ENCODE measurements at regions not wholly inside any gene's neighbourhood (a gene's known extent, or its start where the extent isn't known, plus 50 kb on each side); places are given as distances from the start of the nearest gene placed in this dataset.

DNA sequence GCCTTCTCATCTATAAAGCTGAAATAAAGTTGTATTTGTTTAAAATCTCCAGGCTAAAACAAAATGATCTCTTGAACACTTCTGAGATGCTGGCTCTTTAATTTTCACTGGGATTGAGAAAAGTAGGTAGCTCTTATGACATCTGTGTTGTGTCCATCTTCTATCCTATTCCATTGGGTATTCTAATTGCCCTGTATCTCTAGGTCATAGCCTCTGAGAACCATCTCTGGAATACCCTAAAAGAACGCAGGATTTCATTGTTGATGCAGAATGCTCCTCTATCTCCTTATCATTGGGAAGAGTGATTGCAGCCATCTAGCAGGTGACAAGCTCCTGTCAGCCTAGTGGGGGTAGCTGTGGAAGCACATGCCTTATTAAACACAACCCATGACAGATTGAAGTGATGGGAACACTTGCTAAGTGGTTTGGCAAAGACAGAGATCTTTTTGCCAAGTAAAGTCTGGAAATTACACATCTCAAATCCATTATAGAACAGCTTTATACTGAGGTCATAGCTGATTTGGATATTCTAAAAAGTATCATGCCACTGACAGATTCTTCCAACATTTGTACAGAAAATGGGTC lies 178.2 kb downstream of the TDRD15 start:
- POLR2A ChIA-PET = no interaction called here
- DNase-seq (ENCODE audit: extremely low spot score) = no peak
- TF ChIP-seq LEF1 (IDR thresholded peaks at IDR 0.05; ENCODE audit: borderline replicate concordance) = no peak
- no peak for TF ChIP-seq NFRKB (IDR thresholded peaks at IDR 0.05)
- TF ChIP-seq FOXM1 (IDR thresholded peaks at IDR 0.05; ENCODE audit: borderline replicate concordance) = no peak
- no peak for TF ChIP-seq CTBP1 (IDR thresholded peaks at IDR 0.05; ENCODE audit: borderline replicate concordance)
- no peak for TF ChIP-seq SP1 (IDR thresholded peaks at IDR 0.05)
- no peak for TF ChIP-seq L3MBTL2 (conservative IDR thresholded peaks at IDR 0.05)
- TF ChIP-seq, protein P1, sequence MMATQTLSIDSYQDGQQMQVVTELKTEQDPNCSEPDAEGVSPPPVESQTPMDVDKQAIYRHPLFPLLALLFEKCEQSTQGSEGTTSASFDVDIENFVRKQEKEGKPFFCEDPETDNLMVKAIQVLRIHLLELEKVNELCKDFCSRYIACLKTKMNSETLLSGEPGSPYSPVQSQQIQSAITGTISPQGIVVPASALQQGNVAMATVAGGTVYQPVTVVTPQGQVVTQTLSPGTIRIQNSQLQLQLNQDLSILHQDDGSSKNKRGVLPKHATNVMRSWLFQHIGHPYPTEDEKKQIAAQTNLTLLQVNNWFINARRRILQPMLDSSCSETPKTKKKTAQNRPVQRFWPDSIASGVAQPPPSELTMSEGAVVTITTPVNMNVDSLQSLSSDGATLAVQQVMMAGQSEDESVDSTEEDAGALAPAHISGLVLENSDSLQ (IDR thresholded peaks at IDR 0.05) = no peak
- no peak for TF ChIP-seq HDGF (IDR thresholded peaks at IDR 0.05; ENCODE audit: borderline replicate concordance)
- CTCF ChIA-PET = no interaction called here

DNA sequence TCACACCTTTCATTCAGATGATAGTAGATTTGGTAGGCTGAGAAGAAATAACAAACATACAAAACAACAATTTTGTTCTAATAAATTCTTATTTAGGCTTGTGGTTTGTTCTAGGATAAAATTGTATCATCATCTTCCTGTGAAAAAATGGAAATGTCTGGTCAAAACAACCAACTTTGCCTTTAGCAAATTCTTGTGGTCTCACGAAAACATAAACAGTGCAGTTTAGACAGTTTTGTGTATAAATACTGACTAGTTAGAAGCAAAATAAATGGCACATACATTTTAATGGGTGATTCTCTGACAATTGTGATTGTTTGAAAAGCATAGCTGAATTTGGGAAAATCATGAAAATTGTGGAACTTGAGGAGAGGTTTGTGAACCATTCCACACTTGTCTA lies 180.1 kb downstream of the TDRD15 start:
- no peak for TF ChIP-seq FOXA1 (IDR thresholded peaks at IDR 0.05)
- TF ChIP-seq ELF4 (IDR thresholded peaks at IDR 0.05) = no peak
- TF ChIP-seq ARNT (IDR thresholded peaks at IDR 0.05) = no peak
- TF ChIP-seq SUZ12 (IDR thresholded peaks at IDR 0.05) = no peak
- TF ChIP-seq, protein P1 (IDR thresholded peaks at IDR 0.05) = no peak
- TF ChIP-seq FOXK2 (IDR thresholded peaks at IDR 0.05) = no peak
- CTCF ChIA-PET = interaction anchor here (0.6 kb wide), 1 partner anchor 1499 kb away, joined by 3 read pairs; no protein-coding TSS in a partner anchor

DNA sequence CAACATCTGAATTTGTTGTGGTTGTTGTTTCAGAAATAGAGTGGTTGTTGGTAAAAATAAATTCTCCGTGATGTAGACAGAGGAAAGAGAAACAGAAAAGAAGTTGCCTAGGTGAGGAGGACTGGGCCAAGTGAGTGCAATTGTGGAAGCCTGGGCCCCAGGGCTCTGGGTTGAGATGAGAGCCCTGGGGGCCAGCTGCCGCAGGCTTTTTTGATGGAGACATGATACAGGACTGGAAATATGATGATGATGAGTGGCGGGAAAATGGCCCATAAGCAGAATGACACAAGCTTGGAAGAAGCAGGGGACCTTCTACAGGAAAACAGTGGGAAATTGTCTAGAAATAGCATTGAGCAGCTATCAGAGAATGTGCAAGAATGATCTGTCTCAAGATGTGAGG lies 181.8 kb downstream of the TDRD15 start:
- CTCF ChIA-PET = interaction anchor here (0.6 kb wide), 1 partner anchor 30 kb away, joined by 4 read pairs; no protein-coding TSS in a partner anchor
- POLR2A ChIA-PET = no interaction called here
- TF ChIP-seq TARDBP (IDR thresholded peaks at IDR 0.05) (no peak), SP1 (IDR thresholded peaks at IDR 0.05) (no peak), CTBP1 (IDR thresholded peaks at IDR 0.05; ENCODE audit: borderline replicate concordance) (no peak), SUZ12 (IDR thresholded peaks at IDR 0.05) (no peak), FOXA1 (IDR thresholded peaks at IDR 0.05) (no peak), BHLHE40 (IDR thresholded peaks at IDR 0.05; ENCODE audit: borderline replicate concordance) (no peak), LEF1 (IDR thresholded peaks at IDR 0.05; ENCODE audit: borderline replicate concordance) (no peak), ZNF384 (IDR thresholded peaks at IDR 0.05) (no peak), FOXM1 (IDR thresholded peaks at IDR 0.05; ENCODE audit: borderline replicate concordance) (no peak)
- DNase-seq (ENCODE audit: extremely low spot score) = no peak

More for the DNA sequence above, 180.1 kb downstream of the TDRD15 start:
- POLR2A ChIA-PET = no interaction called here
- DNase-seq (ENCODE audit: extremely low spot score) = no peak

DNA sequence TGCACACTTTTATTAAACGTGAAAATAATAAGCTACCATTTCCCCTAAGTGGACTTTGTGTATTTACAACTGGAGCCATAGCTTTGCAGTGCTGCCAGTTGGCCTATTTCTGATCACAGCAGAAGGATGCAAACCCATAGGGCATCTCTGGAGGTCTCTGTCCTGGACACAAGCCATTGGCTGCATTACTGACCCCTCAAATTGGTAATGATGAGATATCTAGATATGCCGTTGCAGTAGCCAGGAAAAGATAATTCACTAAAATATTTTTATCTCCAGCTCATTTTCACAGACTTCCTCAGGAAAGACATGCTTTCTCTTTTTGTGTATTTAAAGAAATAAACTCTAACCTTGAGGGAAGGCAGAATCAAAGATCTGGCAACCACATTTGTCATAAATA lies 182.5 kb downstream of the TDRD15 start:
- no peak for TF ChIP-seq HDGF (IDR thresholded peaks at IDR 0.05; ENCODE audit: borderline replicate concordance)
- no peak for TF ChIP-seq ELF4 (IDR thresholded peaks at IDR 0.05)
- no peak for TF ChIP-seq FOXA1 (IDR thresholded peaks at IDR 0.05)
- no peak for TF ChIP-seq NFRKB (IDR thresholded peaks at IDR 0.05)
- TF ChIP-seq, protein P1 (IDR thresholded peaks at IDR 0.05) = no peak
- TF ChIP-seq LEF1 (IDR thresholded peaks at IDR 0.05; ENCODE audit: borderline replicate concordance) = no peak
- TF ChIP-seq ZNF384 (IDR thresholded peaks at IDR 0.05) = no peak
- TF ChIP-seq CTBP1 (IDR thresholded peaks at IDR 0.05; ENCODE audit: borderline replicate concordance) = no peak
- TF ChIP-seq FOXM1 (IDR thresholded peaks at IDR 0.05; ENCODE audit: borderline replicate concordance) = no peak
- TF ChIP-seq L3MBTL2 (conservative IDR thresholded peaks at IDR 0.05) = no peak
- no peak for TF ChIP-seq FOXK2 (IDR thresholded peaks at IDR 0.05)
- TF ChIP-seq SP1 (IDR thresholded peaks at IDR 0.05) = no peak
- no peak for TF ChIP-seq BHLHE40 (IDR thresholded peaks at IDR 0.05; ENCODE audit: borderline replicate concordance)
- no peak for TF ChIP-seq SUZ12 (IDR thresholded peaks at IDR 0.05)
- TF ChIP-seq TARDBP (IDR thresholded peaks at IDR 0.05) = no peak
- TF ChIP-seq ARNT (IDR thresholded peaks at IDR 0.05) = no peak
- POLR2A ChIA-PET = no interaction called here
- CTCF ChIA-PET = interaction anchor here (0.6 kb wide), 1 partner anchor 30 kb away, joined by 4 read pairs; no protein-coding TSS in a partner anchor
- DNase-seq (ENCODE audit: extremely low spot score) = no peak

DNA sequence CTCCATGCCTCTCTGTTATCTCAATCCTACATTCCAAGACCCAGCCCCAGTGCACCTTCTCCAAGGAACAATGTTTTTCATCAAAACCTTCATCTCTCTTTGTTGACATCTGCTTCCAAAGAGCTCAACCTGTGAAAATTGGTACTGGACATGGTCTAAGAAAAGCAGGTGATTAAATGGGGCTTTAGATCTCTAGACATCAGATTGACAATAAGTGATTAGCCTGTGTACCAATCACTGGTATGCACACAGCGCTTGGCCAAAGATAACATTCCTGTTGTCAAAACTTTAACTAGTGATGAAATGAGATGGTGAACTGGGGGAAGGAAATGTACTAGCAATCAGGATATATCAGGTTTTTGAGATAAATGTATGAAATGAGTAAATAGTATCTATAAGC lies 183.3 kb downstream of the TDRD15 start:
- CTCF ChIA-PET = no interaction called here
- no peak for DNase-seq (ENCODE audit: extremely low spot score)
- POLR2A ChIA-PET = no interaction called here
- TF ChIP-seq L3MBTL2 (conservative IDR thresholded peaks at IDR 0.05) = no peak
- TF ChIP-seq LEF1 (IDR thresholded peaks at IDR 0.05; ENCODE audit: borderline replicate concordance) = no peak
- TF ChIP-seq ELF4 (IDR thresholded peaks at IDR 0.05) = no peak
- TF ChIP-seq NFRKB (IDR thresholded peaks at IDR 0.05) = no peak
- TF ChIP-seq, protein P1 (IDR thresholded peaks at IDR 0.05) = no peak
- TF ChIP-seq FOXK2 (IDR thresholded peaks at IDR 0.05) = no peak
- no peak for TF ChIP-seq BHLHE40 (IDR thresholded peaks at IDR 0.05; ENCODE audit: borderline replicate concordance)
- TF ChIP-seq TARDBP (IDR thresholded peaks at IDR 0.05) = no peak
- no peak for TF ChIP-seq SP1 (IDR thresholded peaks at IDR 0.05)
- TF ChIP-seq HDGF (IDR thresholded peaks at IDR 0.05; ENCODE audit: borderline replicate concordance) = no peak
- no peak for TF ChIP-seq ZNF384 (IDR thresholded peaks at IDR 0.05)
- TF ChIP-seq FOXA1 (IDR thresholded peaks at IDR 0.05) = no peak
- no peak for TF ChIP-seq CTBP1 (IDR thresholded peaks at IDR 0.05; ENCODE audit: borderline replicate concordance)
- no peak for TF ChIP-seq ARNT (IDR thresholded peaks at IDR 0.05)
- TF ChIP-seq SUZ12 (IDR thresholded peaks at IDR 0.05) = no peak
- TF ChIP-seq FOXM1 (IDR thresholded peaks at IDR 0.05; ENCODE audit: borderline replicate concordance) = no peak

DNA sequence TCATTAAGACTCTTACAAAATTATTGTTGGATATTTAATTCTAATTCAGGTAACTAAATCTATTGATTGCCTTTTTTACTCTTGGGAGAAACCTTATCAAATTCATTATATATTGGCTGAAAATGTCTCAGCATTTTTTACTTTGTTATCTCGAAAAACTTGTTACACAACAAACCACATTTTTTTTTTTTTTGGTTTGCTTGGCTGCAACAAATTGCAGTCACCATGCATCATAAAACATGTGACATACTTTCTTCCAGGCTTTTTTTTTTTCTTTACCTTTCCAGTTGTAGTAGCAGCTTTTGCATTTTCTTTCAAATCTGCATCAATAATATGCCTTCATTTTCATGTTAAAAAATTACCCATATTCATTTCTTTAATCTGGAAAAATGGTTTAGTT lies 186.7 kb downstream of the TDRD15 start:
- no peak for TF ChIP-seq SP1 (IDR thresholded peaks at IDR 0.05)
- TF ChIP-seq LEF1 (IDR thresholded peaks at IDR 0.05; ENCODE audit: borderline replicate concordance) = no peak
- no peak for TF ChIP-seq NFRKB (IDR thresholded peaks at IDR 0.05)
- TF ChIP-seq ELF4 (IDR thresholded peaks at IDR 0.05) = no peak
- no peak for TF ChIP-seq BHLHE40 (IDR thresholded peaks at IDR 0.05; ENCODE audit: borderline replicate concordance)
- no peak for TF ChIP-seq ZNF384 (IDR thresholded peaks at IDR 0.05)
- TF ChIP-seq CTBP1 (IDR thresholded peaks at IDR 0.05; ENCODE audit: borderline replicate concordance) = no peak
- ChIA-PET CTCF (no interaction called here), POLR2A (no interaction called here)
- DNase-seq (ENCODE audit: extremely low spot score) = no peak
